22Rv1 (cell line): ENCODE measurements at regions not wholly inside any gene's neighbourhood (a gene's known extent, or its start where the extent isn't known, plus 50 kb on each side); places are given as distances from the start of the nearest gene placed in this dataset.

ENCODE experiments used
- ZFX ChIP-seq: fragments of 450-650 bp; IDR thresholded peaks from 2 replicates; pipeline ENCODE4 v1.6.1; 2017; ENCODE audit warnings: antibody characterized with exemption, borderline replicate concordance
- TF ChIP-seq, protein P1 (sequence below): fragments of 450-650 bp; IDR thresholded peaks from 2 replicates; pipeline ENCODE4 v1.5.1; 2017; ENCODE audit warnings: mild to moderate bottlenecking

DNA sequence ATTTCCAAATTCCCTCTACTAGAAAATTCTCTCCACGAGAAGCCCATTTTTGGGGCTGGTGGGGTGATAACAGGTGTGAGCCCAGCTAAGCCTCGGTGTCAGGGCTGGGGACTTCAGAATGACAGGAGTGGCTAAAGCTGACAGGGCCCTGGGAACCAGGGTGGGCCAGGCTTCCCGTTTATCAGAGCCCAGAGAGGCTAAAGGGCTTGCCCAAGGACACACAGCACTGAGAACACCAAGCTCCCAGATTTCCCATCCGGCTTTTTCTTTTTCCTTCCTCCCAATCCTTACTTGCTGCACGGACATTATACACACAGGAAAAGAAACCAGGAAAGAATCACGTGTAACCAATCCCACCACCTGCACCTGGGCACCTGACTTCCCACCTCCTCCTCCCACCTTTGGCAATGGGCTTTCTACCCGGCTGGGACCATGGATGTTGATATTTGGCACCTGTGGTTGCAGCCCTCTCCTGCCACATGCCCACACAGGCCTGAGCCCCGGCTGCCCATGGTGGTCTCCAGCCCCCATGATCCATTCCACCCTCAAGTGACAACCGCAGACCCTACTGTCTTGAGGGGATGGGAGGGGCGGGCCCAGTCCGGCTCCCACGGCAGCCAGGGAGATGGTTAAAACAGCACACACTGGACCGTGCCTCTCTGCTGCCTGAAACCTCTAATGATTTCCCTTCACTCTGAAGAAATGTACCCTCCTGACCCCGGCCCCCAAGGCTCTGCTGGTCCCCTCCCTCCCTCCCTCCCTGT, 78.9 kb downstream of the ENGASE start:
- TF ChIP-seq, protein P1, sequence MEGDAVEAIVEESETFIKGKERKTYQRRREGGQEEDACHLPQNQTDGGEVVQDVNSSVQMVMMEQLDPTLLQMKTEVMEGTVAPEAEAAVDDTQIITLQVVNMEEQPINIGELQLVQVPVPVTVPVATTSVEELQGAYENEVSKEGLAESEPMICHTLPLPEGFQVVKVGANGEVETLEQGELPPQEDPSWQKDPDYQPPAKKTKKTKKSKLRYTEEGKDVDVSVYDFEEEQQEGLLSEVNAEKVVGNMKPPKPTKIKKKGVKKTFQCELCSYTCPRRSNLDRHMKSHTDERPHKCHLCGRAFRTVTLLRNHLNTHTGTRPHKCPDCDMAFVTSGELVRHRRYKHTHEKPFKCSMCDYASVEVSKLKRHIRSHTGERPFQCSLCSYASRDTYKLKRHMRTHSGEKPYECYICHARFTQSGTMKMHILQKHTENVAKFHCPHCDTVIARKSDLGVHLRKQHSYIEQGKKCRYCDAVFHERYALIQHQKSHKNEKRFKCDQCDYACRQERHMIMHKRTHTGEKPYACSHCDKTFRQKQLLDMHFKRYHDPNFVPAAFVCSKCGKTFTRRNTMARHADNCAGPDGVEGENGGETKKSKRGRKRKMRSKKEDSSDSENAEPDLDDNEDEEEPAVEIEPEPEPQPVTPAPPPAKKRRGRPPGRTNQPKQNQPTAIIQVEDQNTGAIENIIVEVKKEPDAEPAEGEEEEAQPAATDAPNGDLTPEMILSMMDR = no peak
- no peak for TF ChIP-seq ZFX
